ENCODE measurements at regions not wholly inside any gene's neighbourhood (a gene's known extent, or its start where the extent isn't known, plus 50 kb on each side); places are given as distances from the start of the nearest gene placed in this dataset.
"Not testable (repeated sequence)": the region's sequence is repeated elsewhere in the genome, so short reads cannot be mapped to it uniquely, and the experiment has no call there.

DNA sequence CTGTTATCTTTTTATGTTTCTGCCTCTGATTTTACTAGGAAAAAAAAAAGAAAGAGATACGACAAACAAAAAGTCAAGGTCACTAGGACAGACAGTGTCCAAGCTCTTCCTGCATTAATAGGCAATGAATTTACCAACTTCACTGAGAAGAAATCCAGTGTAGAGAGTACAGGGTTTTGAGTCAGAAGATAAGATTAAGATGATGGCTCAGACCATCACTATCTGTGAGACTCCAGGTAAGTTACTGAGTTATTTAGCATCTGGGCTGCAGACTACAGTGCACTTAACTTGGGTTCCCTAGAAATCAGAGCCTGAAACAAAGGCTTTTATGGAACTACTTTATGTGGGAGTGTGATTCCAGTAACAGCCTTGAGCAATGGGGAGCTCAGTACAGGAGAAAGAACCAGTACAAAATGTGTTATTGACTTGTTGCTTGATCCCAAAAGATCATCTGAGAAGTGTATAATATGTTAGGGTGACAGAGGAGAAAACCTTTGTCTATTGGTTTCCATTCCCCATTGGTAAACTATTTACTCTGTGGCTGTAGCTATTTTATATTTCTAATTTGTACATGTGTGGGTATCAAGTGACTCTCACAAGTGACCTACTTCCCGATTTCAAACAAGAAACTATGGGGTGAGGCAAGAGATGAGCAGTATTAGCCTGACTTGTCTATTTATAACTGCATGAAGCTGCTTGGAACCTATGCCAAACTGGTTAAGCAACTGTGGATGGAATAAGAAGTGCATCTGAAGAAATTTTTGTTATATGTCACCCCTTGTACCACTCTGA lies 395.8 kb downstream of the RAB38 start:
- CTCF ChIA-PET: interaction anchor here (0.6 kb wide), 1 partner anchor 57 kb away, joined by 3 read pairs; no protein-coding TSS in a partner anchor
- H3K36me3 Mint-ChIP-seq (ENCODE audit: low read depth): no peaks in the 10 kb centered on the region
- peaks cover 9% of the 10 kb centered on the region for H3K9me3 Mint-ChIP-seq
- no peak overlapping the region for H3K4me3 Mint-ChIP-seq
- no peaks in the 10 kb centered on the region for H3K27me3 Mint-ChIP-seq (ENCODE audit: low read depth)
- no peaks in the 10 kb centered on the region for H3K4me1 Mint-ChIP-seq (ENCODE audit: low read depth)
- no peak for DNase-seq
- H3K27ac Mint-ChIP-seq: no peak overlapping the region
- intact Hi-C loops (cut with micrococcal nuclease): no loop called here

DNA sequence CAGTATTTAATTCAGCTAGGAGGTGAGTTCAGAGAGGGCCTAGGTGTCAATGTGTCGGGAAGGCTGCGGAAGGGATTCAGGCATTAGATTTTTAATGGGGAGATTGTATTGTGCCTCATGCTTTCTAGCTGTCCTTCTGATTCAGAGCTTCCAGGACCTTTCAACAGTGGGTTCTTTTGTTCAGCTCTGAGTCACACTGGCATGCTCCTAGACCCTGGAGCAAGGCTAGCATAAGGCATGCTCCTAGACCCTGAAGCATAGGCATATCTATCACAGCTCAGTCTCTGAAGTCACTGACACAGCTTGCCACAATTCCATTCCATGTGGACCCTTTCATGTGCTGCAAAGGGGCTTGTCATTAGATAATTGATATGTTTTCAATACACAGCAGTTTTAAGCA lies 396.9 kb downstream of the RAB38 start:
- no peak overlapping the region for H3K27ac Mint-ChIP-seq
- intact Hi-C loops (cut with micrococcal nuclease): no loop called here
- no peaks in the 10 kb centered on the region for H3K36me3 Mint-ChIP-seq (ENCODE audit: low read depth)
- CTCF ChIA-PET: no interaction called here
- H3K9me3 Mint-ChIP-seq: peaks cover 5% of the 10 kb centered on the region
- no peaks in the 10 kb centered on the region for H3K27me3 Mint-ChIP-seq (ENCODE audit: low read depth)
- H3K4me3 Mint-ChIP-seq: no peak overlapping the region
- H3K4me1 Mint-ChIP-seq (ENCODE audit: low read depth): no peaks in the 10 kb centered on the region
- no peak for DNase-seq

DNA sequence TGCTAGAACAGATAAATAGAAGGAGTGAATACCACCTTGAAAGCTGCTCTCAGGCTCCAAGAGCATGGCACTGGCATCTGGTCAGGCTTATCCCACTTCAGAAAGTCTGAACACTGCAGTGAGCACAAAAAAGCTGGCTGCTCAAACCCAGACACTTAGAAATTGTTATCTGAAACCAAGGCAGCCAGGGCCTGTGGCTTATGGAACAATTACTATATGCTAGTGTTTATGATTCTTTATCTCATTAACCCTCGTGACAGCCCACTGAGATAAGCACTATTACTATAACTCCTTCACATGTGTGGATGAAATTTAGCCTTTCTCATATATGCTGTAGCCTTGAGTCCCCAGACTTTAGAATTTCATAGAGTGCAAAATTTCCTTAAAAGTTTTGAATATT lies 400.2 kb downstream of the RAB38 start:
- CTCF ChIA-PET: interaction anchor here (0.6 kb wide), 1 partner anchor 1427 kb away, joined by 3 read pairs; no protein-coding TSS in a partner anchor
- no peak for DNase-seq
- Mint-ChIP-seq H3K36me3 (ENCODE audit: low read depth) (no peaks in the 10 kb centered on the region), H3K27me3 (ENCODE audit: low read depth) (no peaks in the 10 kb centered on the region), H3K9me3 (no peaks in the 10 kb centered on the region), H3K4me3 (no peak overlapping the region), H3K4me1 (ENCODE audit: low read depth) (no peaks in the 10 kb centered on the region), H3K27ac (no peak overlapping the region)
- intact Hi-C loops (cut with micrococcal nuclease): no loop called here

DNA sequence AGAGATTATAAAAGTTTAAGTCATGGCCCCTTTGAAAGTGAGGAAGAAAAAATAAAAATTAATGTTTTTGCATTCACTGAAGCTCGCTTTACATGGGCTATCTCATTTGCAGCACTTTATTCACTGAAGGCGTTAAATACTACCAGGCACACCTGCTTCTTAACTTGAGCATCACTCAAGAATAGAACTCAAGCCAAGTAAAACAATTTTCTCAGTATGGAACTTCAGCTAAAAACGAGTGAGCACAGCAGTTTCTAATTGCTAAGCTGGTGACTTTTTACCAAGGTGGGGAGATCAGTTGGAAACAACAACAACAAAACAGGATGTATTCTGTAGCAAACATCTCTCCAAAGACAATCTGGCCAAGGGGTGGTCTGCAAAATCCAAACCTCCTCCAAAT lies 405.6 kb downstream of the RAB38 start:
- Mint-ChIP-seq H3K4me1 (ENCODE audit: low read depth) (no peaks in the 10 kb centered on the region), H3K27me3 (ENCODE audit: low read depth) (no peaks in the 10 kb centered on the region), H3K4me3 (no peak overlapping the region), H3K36me3 (ENCODE audit: low read depth) (no peaks in the 10 kb centered on the region), H3K9me3 (peaks cover 3% of the 10 kb centered on the region), H3K27ac (no peak overlapping the region)
- CTCF ChIA-PET: no interaction called here
- intact Hi-C loops (cut with micrococcal nuclease): no loop called here
- DNase-seq: no peak

- Mint-ChIP-seq H3K4me1 (ENCODE audit: low read depth) (no peaks in the 10 kb centered on the region), H3K4me3 (no peak overlapping the region), H3K27ac (no peak overlapping the region), H3K27me3 (ENCODE audit: low read depth) (no peaks in the 10 kb centered on the region), H3K9me3 (peaks cover 3% of the 10 kb centered on the region), H3K36me3 (ENCODE audit: low read depth) (no peaks in the 10 kb centered on the region)
- no peak for DNase-seq
- intact Hi-C loops (cut with micrococcal nuclease): no loop called here
- CTCF ChIA-PET: no interaction called here
Observed at GRCh38 chr11:87767615-87768014, 407.6 kb downstream of the RAB38 start.

GRCh38 chr11:87764075-87764474 lies 411.2 kb downstream of the RAB38 start:
- intact Hi-C loops (cut with micrococcal nuclease); H3K36me3 Mint-ChIP-seq (ENCODE audit: low read depth); DNase-seq: not testable (repeated sequence)

DNA sequence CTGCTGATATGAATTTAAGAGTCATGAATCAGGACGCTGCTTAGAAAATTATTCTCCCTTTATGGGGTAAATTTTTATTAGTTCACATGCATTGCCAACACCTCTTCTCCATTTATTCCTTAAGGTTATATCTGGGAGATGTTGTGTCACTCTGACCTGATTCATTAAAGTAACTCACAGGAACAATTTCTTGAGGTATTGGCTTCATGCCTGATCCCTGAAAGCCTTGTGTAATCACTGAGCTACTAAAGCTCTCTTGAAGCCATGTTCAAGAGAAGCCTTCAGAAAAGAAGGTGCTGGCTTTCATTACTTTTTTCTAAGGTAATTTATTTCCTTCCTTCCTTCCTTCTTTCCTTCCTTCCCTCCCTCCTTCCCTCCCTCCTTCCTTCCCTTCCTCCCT lies 420.6 kb downstream of the RAB38 start:
- DNase-seq: no peak
- Mint-ChIP-seq H3K27me3 (ENCODE audit: low read depth) (no peaks in the 10 kb centered on the region), H3K36me3 (ENCODE audit: low read depth) (no peaks in the 10 kb centered on the region), H3K4me3 (no peak overlapping the region), H3K9me3 (peaks cover 2% of the 10 kb centered on the region), H3K27ac (no peak overlapping the region), H3K4me1 (ENCODE audit: low read depth) (no peaks in the 10 kb centered on the region)
- CTCF ChIA-PET: no interaction called here
- intact Hi-C loops (cut with micrococcal nuclease): no loop called here

More at GRCh38 chr11:87764075-87764474, 411.2 kb downstream of the RAB38 start:
- H3K4me3 Mint-ChIP-seq; CTCF ChIA-PET; H3K4me1 Mint-ChIP-seq (ENCODE audit: low read depth); H3K27ac Mint-ChIP-seq; H3K9me3 Mint-ChIP-seq; H3K27me3 Mint-ChIP-seq (ENCODE audit: low read depth): not testable (repeated sequence)

- CTCF ChIA-PET: no interaction called here
- H3K27ac Mint-ChIP-seq: no peak overlapping the region
- H3K4me3 Mint-ChIP-seq: no peak overlapping the region
- intact Hi-C loops (cut with micrococcal nuclease): no loop called here
- no peaks in the 10 kb centered on the region for H3K9me3 Mint-ChIP-seq
- DNase-seq: no peak
- H3K4me1 Mint-ChIP-seq (ENCODE audit: low read depth): no peaks in the 10 kb centered on the region
- H3K36me3 Mint-ChIP-seq (ENCODE audit: low read depth): no peaks in the 10 kb centered on the region
- no peaks in the 10 kb centered on the region for H3K27me3 Mint-ChIP-seq (ENCODE audit: low read depth)
Observed at GRCh38 chr11:87753143-87753542, 422.1 kb downstream of the RAB38 start.

- no peak for DNase-seq
- intact Hi-C loops (cut with micrococcal nuclease): no loop called here
- Mint-ChIP-seq H3K4me3 (no peak overlapping the region), H3K27me3 (ENCODE audit: low read depth) (no peaks in the 10 kb centered on the region), H3K27ac (no peak overlapping the region), H3K36me3 (ENCODE audit: low read depth) (no peaks in the 10 kb centered on the region), H3K9me3 (no peaks in the 10 kb centered on the region), H3K4me1 (ENCODE audit: low read depth) (no peaks in the 10 kb centered on the region)
- CTCF ChIA-PET: no interaction called here
Observed at GRCh38 chr11:87743007-87743406, 432.2 kb downstream of the RAB38 start.

DNA sequence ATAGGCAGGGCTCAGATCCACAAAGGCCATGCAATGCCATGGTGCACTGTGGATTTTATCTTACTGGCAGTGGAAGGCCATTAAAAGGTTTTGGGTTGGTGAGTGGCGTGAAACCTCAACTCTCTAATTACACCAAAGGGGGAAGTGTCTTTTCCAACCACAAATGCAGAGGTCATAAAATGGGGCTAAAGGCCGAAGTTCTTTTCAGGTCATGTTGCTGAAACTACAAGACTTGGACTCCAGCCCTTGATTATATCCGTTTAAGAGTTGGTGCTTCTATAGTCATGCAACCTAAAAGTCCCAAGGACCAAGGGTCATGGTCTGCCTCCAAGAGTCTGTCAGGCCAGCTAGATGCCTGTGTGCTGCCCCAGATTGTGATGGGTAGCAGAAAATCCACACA lies 434.3 kb downstream of the RAB38 start:
- Mint-ChIP-seq H3K36me3 (ENCODE audit: low read depth) (no peaks in the 10 kb centered on the region), H3K4me1 (ENCODE audit: low read depth) (no peaks in the 10 kb centered on the region)
- CTCF ChIA-PET: no interaction called here

DNA sequence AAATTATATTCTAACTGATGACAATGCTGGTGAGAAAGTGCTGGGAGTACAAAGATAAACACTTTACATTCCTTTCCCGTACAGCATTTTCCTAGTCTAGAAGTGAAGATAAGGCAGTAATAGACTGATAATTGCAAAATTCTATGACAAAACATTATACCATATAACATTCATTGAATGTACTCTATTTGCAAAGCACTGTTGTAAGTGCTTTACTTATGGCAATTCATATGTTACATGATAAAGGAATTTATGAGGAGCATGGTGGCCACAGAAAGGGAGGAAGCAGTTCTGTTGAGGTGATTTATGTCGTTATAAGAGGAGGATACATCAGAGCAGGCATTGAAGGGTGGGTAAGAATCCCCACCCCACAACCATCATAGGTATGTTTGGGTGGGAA lies 434.8 kb downstream of the RAB38 start:
- CTCF ChIA-PET: no interaction called here
- H3K4me1 Mint-ChIP-seq (ENCODE audit: low read depth): no peaks in the 10 kb centered on the region
- H3K4me3 Mint-ChIP-seq: no peak overlapping the region

More for the DNA sequence above, 434.3 kb downstream of the RAB38 start:
- no peaks in the 10 kb centered on the region for H3K27me3 Mint-ChIP-seq (ENCODE audit: low read depth)
- H3K4me3 Mint-ChIP-seq: no peak overlapping the region
- DNase-seq: no peak
- H3K9me3 Mint-ChIP-seq: no peaks in the 10 kb centered on the region
- intact Hi-C loops (cut with micrococcal nuclease): no loop called here
- H3K27ac Mint-ChIP-seq: no peak overlapping the region

GRCh38 chr11:87739766-87740165 lies 435.5 kb downstream of the RAB38 start:
- intact Hi-C loops (cut with micrococcal nuclease): no loop called here
- DNase-seq: no peak
- no peaks in the 10 kb centered on the region for H3K9me3 Mint-ChIP-seq
- no peaks in the 10 kb centered on the region for H3K4me1 Mint-ChIP-seq (ENCODE audit: low read depth)
- H3K4me3 Mint-ChIP-seq: no peak overlapping the region
- CTCF ChIA-PET: no interaction called here
- H3K27me3 Mint-ChIP-seq (ENCODE audit: low read depth): no peaks in the 10 kb centered on the region
- H3K27ac Mint-ChIP-seq: no peak overlapping the region
- no peaks in the 10 kb centered on the region for H3K36me3 Mint-ChIP-seq (ENCODE audit: low read depth)

More for the DNA sequence above, 434.8 kb downstream of the RAB38 start:
- no peaks in the 10 kb centered on the region for H3K9me3 Mint-ChIP-seq
- DNase-seq: no peak
- no peaks in the 10 kb centered on the region for H3K27me3 Mint-ChIP-seq (ENCODE audit: low read depth)
- intact Hi-C loops (cut with micrococcal nuclease): no loop called here
- H3K36me3 Mint-ChIP-seq (ENCODE audit: low read depth): no peaks in the 10 kb centered on the region
- H3K27ac Mint-ChIP-seq: no peak overlapping the region

GRCh38 chr11:87739261-87739660 lies 436.0 kb downstream of the RAB38 start:
- Mint-ChIP-seq H3K27ac (no peak overlapping the region), H3K4me1 (ENCODE audit: low read depth) (no peaks in the 10 kb centered on the region), H3K4me3 (no peak overlapping the region), H3K36me3 (ENCODE audit: low read depth) (no peaks in the 10 kb centered on the region), H3K27me3 (ENCODE audit: low read depth) (no peaks in the 10 kb centered on the region), H3K9me3 (no peaks in the 10 kb centered on the region)
- CTCF ChIA-PET: no interaction called here
- no peak for DNase-seq
- intact Hi-C loops (cut with micrococcal nuclease): no loop called here
